HG03565 (cell line): ENCODE measurements at regions not wholly inside any gene's neighbourhood (a gene's known extent, or its start where the extent isn't known, plus 50 kb on each side); places are given as distances from the start of the nearest gene placed in this dataset.

ENCODE experiments used
- ATAC-seq: cut with Tn5 transposase; IDR thresholded peaks from one replicate; pipeline ENCODE4 v1.9.1; 2021; ENCODE audit warnings: mild to moderate bottlenecking, moderate library complexity; ENCODE audit not compliant: unreplicated experiment

DNA sequence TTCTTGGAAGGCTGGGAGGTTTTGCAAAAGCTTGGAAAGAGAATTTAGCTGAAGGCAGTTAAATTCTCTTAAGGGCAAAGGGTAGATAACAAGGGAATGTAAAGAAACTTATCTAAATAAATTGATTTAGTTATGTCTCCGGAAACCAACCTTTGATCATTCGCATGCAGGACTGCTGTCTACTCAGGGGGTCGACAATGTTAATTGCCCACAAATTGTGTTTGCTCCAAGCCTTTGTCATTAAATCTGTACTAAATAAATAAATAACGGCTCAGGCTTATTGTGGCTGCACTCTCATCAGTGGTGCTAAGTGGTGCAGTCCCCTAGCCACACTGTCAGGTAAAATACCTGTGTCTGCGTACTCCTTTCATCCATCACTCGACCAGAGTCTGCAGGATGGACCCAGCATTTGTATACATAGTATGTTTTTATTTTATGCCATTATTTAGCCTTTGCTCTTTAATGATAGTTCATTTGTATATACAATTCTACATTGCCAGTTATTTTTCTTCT, 497.4 kb upstream of the RASGRP1 start:
- ATAC-seq, result no peak

DNA sequence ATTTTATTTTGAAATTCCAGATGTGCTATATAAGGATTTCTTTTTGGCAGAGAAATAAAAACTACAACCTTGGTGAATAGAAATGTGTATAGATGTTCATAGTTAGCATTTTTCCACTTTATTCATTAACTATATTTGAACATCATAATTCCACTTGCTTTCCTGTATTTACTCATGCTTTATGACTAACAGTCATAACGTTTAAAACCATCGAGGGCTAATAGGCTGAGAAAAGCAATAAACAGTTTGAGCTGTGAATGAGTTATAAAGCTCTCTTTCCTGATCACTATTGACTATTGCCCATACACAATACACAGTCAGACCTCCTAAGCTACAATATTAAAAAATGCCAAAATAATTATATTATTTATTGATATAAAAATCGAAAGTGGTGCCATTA, 502.1 kb upstream of the RASGRP1 start:
- no peak for ATAC-seq

- no peak for ATAC-seq
Observed at GRCh38 chr15:39074341-39074985, 506.4 kb upstream of the THBS1 start.

- ATAC-seq, result no peak
Observed at GRCh38 chr15:39075311-39075710, 505.6 kb upstream of the THBS1 start.

- ATAC-seq, result no peak
Observed at GRCh38 chr15:39075756-39076341, 505.0 kb upstream of the THBS1 start.

DNA sequence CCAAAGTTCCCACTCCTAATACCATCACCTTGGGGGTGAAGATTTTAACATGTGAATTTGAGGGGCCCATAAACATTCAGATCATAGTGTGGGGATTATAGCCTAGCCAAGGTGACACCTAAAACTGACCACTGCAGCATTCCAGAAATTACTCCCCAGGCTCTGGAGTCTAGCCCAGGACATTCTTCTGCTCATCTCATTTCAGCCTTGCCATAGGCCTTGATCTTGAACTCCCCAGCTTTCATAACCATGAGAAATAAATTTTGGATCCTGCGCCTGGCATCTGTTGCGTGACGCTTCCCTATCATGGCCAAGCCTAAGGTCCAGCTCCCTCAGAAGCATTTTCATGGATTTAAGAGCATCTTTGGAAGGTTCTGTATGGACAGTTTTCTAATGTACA, 502.9 kb upstream of the THBS1 start:
- ATAC-seq, result no peak

DNA sequence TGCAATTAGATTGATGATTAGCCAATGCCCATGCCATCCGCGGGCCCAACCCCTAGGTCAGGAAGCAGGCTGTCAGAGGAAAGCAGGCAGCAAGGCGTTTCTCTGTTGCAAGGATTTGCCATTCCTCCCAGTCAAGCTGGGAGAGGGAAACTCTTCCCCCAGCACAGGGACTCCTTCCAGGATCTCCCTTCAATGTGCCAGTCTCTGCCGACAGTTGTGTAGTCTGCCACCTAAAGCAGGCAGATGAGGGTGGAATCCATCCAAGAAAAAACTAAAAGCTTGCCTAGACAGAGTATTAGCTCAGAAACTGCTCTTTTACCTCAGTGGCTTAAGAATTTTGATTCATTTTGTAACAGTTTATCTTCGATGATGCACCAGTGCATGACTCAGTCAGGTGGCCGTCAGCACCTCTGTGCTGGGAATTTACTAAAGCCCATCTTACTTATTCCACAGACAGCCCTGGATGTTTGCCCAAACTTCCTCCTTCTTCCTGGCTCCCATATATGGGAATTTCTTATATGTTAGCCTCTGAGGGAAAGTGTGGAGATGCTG, 501.5 kb upstream of the THBS1 start:
- no peak for ATAC-seq

- ATAC-seq, result no peak
Observed at GRCh38 chr15:39083213-39083612, 497.7 kb upstream of the THBS1 start.

DNA sequence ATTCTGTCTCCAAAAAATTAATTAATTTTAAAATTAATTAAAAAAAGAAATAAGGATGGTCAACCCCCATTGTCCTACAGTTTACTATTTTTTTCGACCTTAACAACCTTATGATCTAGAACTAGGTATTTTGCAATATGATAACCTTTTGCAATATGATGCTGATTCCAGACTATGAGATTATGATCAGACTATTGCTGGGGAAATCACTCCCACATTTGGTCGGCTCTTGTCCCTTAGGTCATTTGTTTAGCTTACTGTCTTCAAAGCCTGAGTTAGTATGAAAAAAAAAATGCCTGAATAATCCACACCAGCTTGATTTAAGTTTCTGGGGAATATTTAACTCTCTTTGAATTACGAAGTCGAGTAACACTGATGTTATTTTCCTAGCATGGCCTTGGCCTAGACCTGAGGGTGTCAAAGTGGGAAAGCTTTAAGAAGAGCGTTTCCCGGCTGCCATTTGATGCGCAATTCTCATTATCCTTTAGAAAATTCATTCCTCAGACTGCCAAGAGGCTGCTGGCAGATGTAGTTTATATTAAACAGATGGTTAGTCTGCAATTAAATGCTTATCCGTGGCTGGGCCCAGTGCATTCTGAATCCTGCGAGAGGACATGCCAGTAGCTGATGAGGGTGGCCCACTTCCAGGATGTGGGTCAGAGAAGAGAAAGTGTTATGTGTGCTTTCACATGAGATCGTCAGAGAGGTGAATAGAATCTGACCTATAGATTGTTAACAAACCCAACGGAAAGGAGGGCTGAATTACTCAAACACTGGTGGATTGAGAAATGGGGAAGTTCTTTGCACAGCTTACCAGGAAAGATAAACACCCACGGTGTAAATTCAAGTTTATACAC, 496.0 kb upstream of the THBS1 start:
- no peak for ATAC-seq

DNA sequence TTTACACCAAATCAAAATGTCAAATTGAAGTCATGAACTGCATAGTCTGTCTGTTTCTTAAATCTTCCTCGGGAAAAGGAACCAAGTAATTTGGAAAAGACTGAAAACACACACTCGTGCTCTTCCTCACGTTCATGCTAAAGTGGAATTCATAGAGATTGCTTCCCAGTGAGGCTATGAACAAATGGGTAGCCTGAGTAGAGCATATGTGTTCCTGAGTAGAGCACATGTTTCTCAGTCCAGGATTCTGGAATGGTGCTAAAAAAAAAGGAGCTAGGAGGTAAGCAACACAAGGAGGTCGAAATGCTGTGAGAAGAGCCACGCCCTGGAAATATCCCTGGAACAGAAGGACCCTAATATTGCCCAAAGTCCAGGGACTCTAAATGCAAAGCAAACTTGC, 494.2 kb upstream of the THBS1 start:
- no peak for ATAC-seq

DNA sequence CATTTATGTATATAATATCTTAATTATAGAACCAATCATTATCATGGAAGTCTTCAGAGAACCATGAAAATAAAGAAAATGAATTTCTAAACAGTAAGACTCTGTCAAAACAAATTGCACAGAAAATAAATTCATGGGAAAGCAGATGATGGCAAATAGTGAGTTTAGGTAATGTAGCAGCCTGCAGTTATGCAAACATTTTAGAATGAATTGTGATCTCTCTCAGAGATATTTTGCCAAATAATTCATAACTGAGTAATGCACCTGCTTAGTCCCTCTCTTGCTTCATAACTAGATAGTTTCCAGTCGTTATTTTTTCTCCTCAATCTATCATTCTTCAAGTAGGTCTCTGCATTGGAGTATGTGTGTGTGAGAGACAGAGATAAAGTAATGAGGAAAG, 492.7 kb upstream of the THBS1 start:
- no peak for ATAC-seq

DNA sequence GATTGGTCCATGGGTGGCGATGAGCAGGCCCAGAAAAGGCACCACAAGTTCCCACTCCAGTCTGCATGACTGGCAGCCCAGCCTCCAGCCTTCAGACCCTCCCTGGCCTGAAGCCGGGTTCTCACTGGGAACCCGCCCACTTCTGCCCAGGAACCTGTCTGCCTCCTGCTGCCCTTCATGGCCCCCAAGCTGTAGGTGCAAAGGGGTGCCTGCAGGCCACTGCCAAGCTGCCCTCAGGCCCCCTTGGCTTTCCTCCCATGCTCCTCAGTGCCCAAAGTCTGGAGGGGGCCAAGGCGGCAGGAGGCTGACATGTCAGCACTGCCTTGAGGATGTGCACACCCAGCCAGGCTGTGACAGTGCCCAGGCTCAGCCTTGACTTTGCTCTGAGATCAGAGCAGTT, 488.5 kb upstream of the THBS1 start:
- no peak for ATAC-seq

DNA sequence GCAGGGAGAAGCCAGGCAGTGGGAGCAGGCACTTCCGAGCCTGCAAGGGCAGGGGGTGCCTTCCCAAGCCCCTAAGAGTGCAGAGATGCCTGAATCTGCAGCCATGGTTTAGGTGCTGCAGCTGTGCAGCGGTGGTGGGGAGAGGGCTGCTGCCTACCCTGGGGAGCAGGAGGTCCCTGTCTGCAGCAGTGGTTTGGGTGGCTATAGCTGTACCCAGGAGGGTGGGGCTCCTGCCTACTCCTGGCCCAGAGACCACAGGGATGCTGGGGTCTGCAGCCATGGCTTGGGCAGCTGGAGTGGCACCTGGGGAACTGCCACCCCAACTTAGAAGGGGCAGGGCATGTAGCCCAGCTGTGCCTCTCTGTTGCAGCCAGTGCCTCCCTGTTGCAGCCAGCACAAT, 488.1 kb upstream of the THBS1 start:
- no peak for ATAC-seq

DNA sequence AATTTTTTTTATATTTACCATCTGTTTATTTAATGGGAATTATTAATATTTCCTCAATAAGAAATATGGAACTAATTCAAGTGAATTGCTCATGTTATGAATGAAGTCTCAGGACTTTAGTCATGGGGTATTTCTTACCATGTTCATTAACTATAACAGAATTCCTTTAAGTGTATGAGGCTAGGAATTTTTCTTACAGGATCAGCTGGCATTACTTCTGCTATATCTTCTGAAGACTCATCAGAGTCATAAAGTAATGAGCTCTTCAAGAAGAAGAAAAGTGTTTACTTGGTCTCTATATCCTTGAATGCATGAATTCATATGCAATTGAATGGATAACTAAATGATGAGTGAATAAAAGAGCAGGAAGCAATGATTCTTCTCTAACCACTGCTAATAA, 486.8 kb upstream of the THBS1 start:
- no peak for ATAC-seq

DNA sequence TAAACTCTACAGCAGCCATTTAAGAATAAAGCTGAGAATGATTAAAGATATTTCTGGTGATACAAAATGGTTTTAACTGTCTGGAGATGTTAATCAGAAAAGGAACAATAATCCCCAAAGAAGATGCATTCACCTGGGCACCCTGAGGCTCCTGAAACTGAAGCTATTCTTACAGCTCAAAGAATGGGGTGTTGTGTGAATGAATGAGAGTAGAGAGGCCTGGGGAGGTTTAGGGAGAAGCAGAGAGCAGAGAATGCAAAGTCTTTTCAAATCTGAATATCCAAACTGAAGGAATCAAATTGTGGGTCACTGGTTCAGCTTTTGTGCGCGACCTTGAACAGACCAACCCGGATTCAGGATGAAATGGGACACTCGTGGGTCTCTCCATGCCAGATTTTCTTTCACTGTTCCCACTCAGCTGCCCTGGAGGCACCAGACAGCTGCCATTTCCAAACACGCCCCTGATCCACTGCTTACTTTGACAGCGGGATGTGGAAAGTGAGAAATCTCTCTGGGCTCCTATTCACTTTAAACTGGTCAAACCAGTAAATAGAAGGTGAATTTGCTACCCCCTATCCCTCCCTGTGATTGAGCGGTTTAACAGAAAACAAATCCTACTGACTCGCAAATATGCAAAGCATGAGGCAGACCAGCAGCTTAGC, 485.5 kb upstream of the THBS1 start:
- ATAC-seq, result no peak

DNA sequence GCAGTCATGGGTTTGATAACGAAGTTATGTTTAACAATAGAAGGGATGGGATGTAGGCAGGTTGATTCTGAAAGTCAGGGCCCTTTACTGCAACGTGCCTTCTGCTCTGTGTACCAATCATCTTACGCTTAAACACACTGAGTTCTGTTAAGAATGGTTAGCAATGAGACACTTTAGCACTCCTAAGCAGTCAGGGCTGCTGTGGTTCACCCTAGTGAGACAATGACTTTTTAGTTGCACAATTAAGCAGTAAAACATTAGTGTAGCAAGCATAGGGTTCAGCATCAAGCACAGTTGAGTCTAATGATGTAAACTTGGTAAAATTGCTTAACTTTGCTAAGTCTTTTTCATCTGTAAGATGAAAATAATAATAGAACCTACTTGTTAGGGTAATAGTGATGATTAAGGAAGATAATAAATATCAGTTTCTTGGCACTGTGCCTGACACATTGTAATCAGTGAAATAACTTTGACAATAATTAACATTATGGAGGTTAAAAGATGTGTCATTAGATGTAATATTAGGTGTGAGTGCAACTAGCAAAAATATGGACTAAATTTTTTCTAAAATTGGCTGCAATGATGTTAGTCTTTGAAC, 484.2 kb upstream of the THBS1 start:
- no peak for ATAC-seq

DNA sequence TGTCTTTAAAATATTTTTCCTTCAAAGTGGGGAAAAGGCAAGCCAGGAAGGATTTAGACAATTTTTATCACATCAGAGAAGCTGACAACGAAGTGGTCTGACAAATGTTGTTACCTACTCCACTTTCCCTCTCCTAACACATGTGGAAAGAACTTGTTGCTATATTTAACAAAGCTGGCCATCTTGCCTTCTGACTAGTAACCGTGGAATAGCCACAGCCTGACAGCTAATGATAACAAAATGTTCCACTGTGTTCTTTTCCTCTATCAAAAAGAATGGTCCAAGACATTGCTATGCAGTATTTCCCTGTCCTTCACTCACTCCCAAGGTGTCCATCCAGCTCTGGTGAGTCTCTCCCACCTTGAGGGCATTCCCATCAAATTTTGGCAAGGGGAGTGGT, 481.4 kb upstream of the THBS1 start:
- no peak for ATAC-seq

DNA sequence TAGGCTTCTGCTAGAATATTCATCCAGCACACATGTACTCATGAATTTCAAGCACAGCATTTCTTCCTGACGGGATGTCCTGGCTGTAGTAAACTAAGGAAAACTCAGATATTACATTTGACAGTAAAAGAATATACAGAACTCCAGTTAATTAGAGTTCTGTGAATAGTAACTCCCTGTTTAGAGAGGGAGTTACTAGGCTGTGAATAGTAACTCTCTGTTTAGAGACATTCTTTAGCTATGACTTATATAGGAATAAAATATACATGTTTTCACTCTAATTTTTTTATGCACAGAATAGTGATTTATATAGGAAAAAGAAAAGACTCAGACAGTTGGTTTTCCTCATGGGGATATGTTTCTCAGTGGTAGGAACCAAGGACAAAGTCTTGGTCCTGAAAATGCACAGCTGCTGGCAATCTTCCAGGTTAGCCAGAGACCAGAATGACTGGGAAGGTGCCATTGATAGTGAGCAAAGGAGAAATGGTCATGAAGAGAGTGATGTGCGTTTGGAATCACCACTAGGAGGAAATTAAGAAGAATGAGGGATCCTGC, 480.7 kb upstream of the THBS1 start:
- ATAC-seq, result no peak

- ATAC-seq, result no peak
Observed at GRCh38 chr15:39102431-39102830, 478.4 kb upstream of the THBS1 start.

GRCh38 chr15:39106950-39107349, 473.9 kb upstream of the THBS1 start:
- no peak for ATAC-seq
